NCI-H1105 treated with DMSO at 0.1 percent for 48 hours (cell line): ENCODE measurements at regions not wholly inside any gene's neighbourhood (a gene's known extent, or its start where the extent isn't known, plus 50 kb on each side); places are given as distances from the start of the nearest gene placed in this dataset.

Source experiments
- DNase-seq: peaks from one replicate; lab custom pipeline; 2025; lab: John Stamatoyannopoulos, UW

DNA sequence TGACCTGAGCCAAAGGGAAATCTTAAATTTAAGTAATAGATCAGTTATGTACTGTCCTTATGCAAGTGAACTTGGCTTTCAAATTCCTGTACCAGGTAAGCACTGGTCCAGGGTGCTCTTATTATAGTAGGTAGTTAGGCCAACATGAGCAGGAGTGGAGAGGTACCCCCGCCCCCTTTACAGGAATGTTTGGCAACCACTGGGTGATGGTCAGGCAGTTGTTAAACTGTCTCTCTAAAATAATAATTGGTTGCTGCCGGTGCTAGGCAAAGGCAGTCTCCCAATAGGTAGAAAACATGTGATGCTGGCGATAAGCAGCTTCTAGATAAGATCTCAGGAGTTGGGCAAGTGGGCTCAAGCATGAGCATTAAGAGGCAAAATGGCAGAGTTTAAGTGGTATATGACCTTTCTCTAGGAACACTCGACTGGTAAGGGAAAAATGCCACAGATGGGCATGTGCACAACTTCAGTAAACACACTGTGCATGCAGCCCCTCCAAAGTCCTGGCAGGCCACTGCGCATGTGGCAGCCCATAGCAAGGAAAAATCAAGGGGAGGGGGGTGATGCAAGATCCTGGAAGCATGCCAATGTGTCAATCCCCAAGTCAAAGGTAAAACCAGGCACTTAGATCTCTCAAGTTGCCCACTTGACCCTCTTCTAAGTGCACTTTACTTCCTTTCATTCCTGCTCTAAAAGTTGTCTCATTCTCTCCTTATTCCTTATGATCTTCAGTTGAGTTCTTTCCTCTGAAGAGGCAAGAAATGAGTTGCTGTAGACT, 1239.7 kb downstream of the C4orf33 start:
- no peak for DNase-seq

DNA sequence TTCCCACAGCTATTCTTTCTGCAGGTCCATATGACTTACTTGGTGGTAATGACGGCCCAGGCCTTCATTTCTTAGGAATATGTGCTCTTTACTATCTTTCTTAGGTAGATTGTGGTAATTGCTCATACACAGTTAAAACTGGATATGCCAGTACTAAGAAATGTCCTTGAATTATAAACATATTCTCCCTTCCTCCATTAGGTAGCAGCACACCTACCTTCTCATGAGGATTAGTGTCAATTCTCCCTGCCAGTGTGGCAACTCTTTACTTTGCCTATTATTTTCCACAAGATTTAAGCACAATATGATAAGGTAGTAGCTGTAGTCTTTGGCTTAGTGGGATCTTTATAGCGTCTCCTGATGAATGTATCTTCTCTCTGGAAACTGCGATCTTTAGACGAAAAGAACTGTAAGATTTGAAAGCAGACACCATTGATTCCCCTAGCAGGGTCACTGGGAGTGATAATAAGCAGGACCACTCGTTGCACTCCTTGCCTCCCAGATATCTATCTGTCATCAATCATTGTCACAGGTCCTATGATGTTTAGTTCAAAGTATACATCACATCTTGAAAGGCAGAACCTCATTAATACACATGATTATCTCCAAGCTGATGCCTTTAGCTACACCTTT, 1240.7 kb downstream of the C4orf33 start:
- DNase-seq, result no peak

DNA sequence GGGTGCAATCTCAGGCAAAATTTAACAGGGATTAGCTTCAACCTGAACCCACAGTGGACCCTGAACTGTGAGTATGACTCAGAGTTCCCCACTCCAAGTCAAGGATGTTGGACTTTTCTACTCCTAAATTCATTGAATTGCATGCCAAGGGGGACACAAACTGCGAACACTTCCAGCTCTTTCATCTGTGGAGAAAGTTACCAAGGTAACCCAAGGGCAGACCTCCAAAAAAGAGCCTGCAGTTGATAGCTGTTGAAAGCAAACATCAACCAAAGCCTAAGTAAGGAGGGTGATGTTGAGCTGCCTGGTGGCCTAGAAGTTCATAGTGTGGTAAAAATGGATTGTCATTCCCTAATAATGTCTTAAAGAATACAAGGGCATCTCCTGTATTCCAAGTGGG, 1242.9 kb downstream of the C4orf33 start:
- DNase-seq, result no peak

DNA sequence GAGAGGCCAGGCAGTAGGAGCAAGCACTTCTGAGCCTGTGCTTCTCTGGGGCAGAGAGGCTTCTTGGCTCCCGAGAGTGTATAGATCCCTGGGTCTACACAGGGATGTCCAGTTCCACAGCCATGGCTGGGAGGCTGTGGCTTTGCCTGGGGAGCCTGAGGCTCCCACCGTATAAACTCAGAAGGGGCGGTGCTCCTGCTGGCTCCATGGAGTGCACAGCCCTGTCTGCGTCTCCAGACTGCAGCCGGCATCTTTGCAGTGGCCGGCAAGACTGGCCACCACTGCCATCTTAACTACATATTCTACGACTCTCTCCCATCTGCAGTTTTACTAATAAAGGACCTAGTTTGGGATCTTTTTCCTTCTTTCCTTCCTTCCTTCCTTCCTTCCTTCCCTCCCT, 1253.8 kb downstream of the C4orf33 start:
- DNase-seq, result no peak

DNA sequence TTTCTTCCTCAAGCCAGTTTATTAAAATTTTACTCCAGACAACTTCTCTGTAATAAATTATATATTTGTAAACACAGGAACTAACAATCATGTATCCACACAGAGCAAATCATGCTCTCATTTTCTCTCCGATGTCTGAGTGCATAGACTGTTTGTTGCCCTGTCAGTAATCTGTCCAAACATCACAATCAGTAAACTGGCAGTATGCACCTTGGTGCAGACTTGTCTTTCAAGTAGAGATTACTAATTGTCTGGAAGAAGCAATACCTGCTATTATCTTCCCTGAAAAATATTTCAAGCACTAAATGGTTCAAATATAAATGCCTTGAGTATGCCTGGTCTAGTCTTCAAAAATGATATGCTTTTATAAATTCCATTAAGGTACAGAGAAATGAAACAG, 1260.9 kb downstream of the C4orf33 start:
- no peak for DNase-seq

DNA sequence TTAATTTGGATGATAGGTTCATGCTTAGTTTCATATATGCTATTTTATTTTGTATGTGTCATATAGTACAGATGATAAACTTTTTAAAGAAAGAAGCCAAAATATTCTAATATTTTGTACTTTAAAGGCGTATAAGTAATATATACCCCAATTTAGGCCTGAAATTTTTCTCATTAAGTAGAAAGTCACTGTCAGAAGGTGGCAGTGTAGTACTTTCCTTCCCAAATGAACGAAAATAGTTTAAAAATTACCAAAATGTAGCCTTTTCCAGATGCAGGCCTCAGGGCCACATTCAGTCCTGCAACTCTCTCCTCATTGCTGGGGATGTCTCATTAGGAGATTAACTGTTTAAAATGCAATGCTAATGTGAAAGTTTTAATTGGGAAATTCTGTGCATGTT, 1263.6 kb downstream of the C4orf33 start:
- no peak for DNase-seq

DNA sequence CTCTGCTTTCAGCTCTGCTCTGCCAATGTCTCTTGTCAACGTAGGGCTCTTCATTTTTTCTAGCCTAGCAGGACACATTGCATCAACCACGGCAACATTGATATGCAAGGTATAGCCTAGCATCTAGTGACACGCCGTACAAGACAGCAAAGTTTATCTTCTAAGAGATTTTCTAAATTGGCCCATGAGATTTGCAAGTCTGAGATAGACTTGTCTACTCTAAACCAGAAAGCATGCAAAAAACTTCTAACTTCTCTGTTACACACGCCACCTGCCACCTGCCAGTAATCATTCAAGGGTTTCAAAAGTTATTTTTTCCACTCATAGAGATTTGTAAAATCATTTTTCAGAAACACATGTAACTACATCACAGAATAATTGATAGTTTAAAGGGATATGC, 1265.7 kb downstream of the C4orf33 start:
- DNase-seq, result no peak

DNA sequence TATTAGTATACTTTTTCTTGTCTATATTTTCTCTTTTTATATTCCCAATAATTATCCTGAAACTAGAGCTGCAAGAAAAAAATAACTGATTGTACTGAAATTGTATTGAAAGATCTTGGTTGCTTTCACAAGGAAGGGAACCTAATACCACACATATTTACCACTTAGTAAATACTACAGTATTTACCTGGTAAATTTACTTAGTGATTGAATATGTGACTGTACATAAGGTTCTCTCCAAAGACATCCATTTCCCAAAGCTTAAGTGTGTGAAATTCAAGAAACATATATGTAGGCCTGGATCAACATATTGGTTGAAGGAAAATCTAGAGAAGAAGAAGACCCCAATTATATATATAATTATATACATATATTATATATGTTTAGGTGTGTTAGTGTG, 1272.7 kb downstream of the C4orf33 start:
- no peak for DNase-seq

DNA sequence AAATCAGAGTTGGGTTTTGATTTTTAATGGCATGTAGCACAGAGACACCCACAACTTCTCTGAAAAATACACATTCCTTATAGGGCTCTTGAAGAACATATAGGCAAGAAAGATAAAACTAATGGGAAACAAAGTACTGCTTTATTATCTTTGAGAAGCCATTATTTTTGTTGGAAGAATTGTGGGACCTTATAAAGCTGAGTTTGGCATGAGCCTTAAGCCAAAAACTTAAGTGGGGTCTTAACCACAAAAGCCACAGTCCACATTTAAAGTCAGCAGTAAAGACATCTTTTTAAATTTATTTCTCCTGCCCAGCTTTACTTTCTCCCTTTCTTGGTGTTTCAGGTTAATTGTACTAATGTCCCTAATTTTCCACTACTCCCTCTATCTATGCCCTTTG, 1297.3 kb downstream of the C4orf33 start:
- no peak for DNase-seq

DNA sequence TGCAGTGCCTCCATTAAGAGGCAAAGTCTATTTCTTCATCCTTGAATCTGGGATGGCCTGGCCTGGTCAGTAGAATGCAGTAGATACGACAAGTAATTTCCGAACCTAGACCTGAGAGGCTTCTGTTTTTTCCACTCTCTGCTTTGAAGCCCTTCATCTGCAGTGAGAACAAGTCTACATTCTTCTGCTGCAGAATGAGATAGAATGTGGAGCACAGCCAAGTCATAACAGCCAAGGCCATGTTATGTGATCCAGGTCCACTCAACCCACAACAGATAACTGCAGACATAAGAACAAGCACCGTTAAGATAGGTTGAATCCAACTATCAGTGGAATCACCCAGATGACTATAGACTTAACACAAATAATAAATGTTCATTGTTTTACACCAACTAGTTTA, 1297.7 kb downstream of the C4orf33 start:
- no peak for DNase-seq

DNA sequence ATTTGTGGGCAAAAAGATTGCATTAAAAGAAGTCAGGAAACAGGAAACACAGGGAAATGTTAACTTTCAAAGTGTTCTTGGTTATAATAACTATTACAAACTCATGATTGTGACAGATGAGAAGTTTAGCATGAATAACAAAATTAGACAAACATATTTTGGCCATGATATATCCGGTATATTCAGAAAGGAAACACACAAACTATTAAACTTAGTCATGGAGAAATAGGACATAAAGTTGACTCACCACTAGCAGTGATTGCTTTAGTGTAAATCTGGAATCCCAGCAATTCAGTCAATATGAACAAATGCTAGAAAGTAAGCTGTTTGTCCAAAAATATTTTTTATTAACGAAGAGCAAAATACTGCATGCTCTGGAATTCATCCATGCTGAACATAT, 1299.9 kb downstream of the C4orf33 start:
- no peak for DNase-seq

DNA sequence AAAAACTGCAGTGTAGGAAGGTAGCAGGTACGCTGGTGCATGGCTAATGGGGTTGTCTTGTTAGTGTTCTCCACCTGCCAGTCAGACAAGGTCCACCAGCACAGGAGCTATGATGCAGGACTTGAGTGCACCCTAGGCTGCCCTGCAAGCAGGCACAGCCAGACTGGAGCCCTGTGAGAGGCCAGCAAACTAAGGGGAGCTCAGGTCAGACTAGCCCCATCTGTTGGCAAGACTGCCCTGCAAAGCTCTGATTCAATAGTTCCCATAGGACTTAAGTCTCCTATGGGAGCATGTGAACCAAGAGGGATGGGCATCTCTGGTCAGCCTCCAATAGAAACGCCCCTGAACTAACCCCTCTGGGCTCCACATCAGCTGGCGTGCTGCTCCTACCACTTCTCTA, 1307.3 kb downstream of the C4orf33 start:
- DNase-seq, result no peak

DNA sequence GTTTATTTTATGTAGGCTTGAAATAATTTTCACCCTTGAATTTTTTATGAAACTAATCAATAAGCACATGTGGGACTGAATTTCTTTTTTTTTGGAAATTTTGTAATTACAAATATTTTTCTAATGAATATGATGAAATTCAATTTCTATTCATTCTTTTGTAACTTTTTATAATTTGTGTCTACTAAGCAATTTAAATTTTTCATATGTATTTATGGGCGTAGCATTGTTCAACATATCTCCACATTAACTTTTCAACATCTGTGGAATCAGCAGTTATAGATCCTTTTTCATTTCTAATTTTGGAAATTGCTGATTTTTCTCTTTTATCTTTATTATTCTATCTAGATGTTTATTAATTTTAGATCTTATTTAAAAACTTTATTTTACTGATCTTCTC, 1320.3 kb downstream of the C4orf33 start:
- DNase-seq, result no peak

DNA sequence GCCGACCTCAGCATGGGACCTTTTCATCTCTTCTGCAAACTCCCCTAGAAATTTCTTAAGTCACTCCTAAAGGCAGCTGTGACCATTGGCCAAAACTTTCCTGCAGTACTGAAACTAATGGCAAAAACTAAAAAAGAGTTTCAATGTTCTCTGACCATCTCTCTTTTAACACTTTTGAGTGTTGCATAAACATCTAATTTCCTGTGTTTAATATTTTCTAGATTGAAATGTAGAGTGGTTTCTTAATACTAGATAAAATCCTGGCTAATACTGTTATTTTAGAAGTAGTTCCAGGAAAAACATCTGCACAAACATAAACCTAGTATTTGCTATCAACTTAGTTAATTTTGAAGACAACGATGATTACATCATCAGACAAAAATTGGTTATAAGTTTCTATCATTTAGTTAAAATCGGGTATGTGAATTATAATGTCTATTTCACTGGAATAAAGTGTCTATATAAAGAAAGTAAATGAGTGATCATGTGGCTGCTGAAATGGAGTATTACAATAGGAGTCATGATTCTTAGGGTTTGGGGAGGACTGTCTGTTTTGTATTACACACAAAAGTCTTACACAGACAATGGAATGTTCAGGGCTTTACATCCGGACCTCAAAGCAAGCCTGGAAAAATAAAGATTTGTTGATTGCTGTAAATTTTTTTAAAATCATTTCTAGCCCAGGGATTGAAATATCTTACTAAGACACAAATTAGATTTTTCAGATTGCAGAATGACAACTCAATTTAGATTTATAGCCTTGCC, 1323.4 kb downstream of the C4orf33 start:
- DNase-seq, result no peak

DNA sequence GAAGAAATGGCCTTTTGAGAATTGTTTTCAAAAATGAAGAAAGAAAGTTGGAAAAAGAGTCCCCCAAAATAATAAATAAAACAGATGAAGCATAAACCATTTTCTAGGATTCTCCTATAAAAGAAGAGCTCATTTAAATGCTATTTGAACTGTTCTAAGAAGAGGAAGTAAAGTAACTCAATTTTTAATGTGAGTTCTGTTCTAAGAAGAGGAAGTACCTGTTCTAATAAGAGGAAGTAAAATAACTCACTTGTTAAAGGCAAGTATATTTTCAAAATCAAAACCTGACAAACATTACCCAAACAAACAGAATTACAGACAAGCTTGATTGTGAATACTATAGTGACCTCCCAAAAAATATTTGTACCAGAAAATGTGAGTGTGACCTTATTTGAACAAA, 1326.3 kb downstream of the C4orf33 start:
- DNase-seq, result no peak

DNA sequence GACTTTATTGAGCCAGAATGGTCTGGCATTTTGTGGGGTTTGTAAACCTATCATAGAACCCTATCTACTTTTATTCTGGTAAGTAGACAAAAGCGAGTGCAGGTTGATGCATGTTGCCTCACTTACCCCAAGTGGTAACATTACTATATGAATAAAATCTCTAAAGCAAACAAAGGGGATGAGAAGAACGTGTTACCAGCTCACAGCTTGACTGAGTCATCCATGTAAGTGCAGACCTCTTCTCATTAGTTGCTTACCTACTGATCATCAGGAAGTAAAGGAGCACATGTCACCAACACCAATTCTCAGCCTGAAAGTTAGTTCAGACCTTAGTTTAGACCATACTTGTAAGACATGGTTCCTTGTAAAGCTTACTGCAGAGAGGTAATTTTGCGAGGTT, 1328.3 kb downstream of the C4orf33 start:
- no peak for DNase-seq

DNA sequence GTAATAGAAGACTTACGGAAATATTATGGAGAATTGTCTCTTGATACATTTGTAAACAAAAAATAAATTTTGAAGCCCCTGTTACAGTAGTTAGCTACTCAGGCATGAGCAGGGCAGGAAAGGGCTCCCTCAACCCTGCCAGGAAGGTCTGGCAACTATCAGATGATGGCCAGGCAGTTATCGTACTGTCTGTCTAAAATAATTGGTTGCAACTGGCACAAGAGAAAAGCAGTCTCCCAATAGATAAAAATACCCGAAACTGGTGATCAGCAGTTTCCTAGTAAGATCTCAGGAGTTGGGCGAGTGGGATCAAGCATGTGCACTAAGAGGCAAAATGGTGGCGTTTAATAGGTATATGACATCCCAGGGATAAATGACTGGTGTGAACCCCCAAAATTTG, 1336.3 kb downstream of the C4orf33 start:
- no peak for DNase-seq

DNA sequence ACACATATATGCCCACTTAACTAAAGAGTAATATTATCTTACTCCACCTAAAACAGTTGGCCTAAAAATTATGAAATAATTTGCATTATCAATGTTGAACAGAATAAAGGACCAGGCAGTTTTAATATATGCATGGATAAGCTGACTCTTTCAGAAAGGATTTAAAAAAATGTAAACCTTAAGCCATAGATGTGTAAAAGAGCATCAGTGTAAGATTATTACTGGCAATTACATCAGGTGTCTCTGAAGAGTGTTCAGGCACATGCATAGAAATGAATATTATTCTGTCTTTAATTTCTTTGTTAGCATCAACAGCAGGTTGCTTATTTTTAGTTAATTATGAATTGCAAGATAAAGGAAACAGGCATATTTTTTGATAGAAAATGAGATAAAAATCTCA, 1353.8 kb downstream of the C4orf33 start:
- DNase-seq, result no peak

DNA sequence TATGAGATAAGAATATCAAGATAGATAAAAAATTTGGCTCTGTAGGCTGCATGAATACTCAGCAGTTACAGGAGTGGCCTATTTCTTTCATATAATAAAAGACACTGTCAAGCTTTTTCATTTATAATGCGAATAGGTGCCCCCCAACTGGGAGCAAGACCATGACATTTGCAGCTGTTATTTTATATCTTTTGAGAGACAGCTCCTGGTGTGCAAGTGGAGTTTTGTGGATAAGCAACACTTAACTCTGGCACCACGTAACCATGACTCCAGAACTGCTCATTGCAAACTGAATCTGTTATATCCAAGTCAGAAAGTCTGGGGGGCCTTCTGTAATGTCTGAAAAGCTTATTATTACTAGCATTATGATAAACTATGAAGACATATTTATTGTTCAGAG, 1372.4 kb downstream of the C4orf33 start:
- no peak for DNase-seq

DNA sequence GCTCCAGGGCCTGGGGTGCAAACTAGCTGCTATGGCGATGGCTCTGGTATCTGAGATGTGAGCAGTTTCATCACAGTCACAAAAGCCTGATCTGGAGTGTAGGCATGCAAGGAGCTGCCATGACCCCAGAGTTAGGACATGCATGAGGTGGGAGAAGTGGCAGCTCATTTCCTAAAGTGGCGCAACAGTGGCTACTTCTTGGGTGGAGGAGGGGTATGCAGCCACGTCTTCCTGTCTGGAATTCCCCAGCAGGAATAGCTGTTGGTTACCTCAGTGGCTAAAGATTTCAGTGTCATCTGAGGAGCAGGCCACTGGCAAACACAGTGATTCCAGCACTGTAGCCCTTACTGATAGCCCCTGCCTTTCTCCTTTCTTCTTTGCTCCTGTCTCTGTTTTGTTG, 1382.5 kb downstream of the C4orf33 start:
- DNase-seq, result no peak

DNA sequence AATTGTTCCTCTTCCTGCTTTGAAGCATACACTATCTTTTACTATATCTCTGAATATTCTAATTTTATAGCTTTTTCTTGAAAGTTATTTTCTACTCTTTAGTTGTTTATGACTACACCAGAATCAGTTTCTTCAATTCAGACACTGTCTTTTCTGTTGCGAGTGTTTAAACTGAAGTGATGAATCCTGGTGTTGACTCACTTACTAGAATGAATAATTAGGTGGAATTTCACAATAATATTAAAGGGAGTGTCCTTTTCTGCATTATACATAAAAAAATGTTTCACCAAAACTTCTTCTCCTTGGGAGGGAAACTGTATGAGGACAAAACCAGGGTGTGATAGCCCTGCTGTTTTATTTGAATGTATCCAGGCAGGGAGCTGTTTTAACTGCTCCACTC, 1383.1 kb downstream of the C4orf33 start:
- no peak for DNase-seq

DNA sequence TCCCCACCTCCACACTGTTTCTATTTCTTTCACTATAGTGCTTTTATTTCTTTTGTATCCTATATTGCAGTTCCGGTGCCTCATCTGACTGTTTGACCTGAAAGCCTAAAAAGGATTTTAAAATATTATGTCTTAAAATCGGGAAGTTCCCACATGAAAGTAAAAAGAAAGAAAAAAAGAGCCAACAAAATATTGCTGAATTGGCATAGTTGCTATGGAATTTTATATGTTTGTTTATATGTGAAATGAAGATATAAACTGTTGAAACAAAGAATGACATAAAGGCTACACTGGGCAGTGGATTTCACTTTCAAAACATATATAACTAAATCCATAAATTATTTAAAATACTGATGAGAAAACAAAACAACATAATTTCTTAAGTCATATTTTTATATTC, 1383.7 kb downstream of the C4orf33 start:
- no peak for DNase-seq

DNA sequence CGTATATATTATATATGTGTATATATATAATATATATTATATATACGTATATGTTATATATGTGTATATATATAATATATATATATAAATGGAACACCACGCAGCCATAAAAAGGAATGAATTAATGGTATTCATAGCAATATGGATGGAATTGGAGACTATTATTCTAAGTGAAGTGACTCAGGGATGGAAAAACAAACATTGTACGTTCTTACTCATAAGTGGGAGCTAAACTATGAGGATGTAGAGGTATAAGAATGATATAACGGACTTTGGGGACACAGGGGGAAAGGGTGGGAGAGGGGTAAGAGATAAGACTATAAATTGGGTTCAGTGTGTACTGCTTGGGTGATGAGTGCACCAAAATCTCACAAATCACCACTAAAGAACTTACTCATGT, 1388.9 kb downstream of the C4orf33 start:
- DNase-seq, result no peak
